Keratinocyte (primary cell): ENCODE measurements at regions not wholly inside any gene's neighbourhood (a gene's known extent, or its start where the extent isn't known, plus 50 kb on each side); places are given as distances from the start of the nearest gene placed in this dataset.

ENCODE experiments used
- CTCF ChIP-seq, 3 experiments: IDR thresholded peaks in 1 of 3; conservative IDR thresholded peaks in 1 of 3; optimal IDR thresholded peaks in 1 of 3; 2 replicates in 2 of 3; 3 replicates in 1 of 3; pipeline versions ENCODE3 to v1.5.1; 2011; ENCODE audit warnings: low read length in 3 of 3, mild to moderate bottlenecking in 3 of 3, moderate library complexity in 2 of 3, control low read depth in 1 of 3, inconsistent platforms in 1 of 3; ENCODE audit not compliant: insufficient read depth in 2 of 3; ENCODE audit errors: extremely low read depth in 1 of 3
- EZH2 ChIP-seq: IDR thresholded peaks from one replicate; pipeline ENCODE4 v1.6.1; 2012; ENCODE audit warnings: inconsistent platforms, mild to moderate bottlenecking, low read length, moderate library complexity

- TF ChIP-seq CTCF (optimal IDR thresholded peaks at IDR 0.05 in 1 of 3, IDR thresholded peaks at IDR 0.05 in 1 of 3, conservative IDR thresholded peaks at IDR 0.05 in 1 of 3; ENCODE audit: extremely low read depth in 1 of 3, insufficient read depth in 2 of 3, low read length in 3 of 3), result no peak
- no peak for TF ChIP-seq EZH2
These were observed 760.0 kb downstream of the EPHA4 start for GRCh38 chr2:220811952-220812570.
